ENCODE measurements at regions not wholly inside any gene's neighbourhood (a gene's known extent, or its start where the extent isn't known, plus 50 kb on each side); places are given as distances from the start of the nearest gene placed in this dataset.

DNA sequence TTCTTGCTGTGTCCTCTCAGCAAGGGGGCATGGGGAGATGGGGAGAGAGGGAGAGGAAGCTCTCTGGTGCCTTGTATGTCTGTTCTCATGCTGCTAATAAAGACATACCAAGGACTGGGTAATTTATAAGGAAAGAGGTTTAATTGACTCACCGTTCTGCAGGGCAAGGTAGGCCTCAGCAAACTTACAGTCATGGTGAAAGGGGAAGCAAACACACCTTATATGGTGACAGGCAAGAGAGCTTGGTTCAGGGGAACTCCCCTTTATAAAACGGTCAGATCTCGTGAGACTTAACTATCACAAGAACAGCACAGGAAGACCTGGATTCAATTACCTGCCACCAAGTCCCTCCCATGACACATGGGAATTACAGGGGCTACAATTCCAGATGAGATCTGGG, 464.7 kb upstream of the CELF2 start:
- intact Hi-C loops (cut with micrococcal nuclease; ENCODE audit: unreplicated experiment) = no loop called here
- POLR2A ChIA-PET (ENCODE audit: unreplicated experiment) = no interaction called here
- Histone ChIP-seq H3K79me2 (ENCODE audit: low read depth) (no peaks in the 10 kb centered on the region), H3K9me3 (ENCODE audit: insufficient read depth, low read depth) (no peaks in the 10 kb centered on the region), H3K27ac (no peak overlapping the region), H3F3A (ENCODE audit: insufficient read depth, low read depth) (no peaks in the 10 kb centered on the region), H3K9me2 (ENCODE audit: insufficient read depth) (no peaks in the 10 kb centered on the region), H2AFZ (no peak overlapping the region), H3K4me1 (replicated peaks; ENCODE audit: insufficient read depth) (no peaks in the 10 kb centered on the region), H3K4me3 (no peak overlapping the region), H4K20me1 (ENCODE audit: insufficient read depth) (no peaks in the 10 kb centered on the region), H3K36me3 (ENCODE audit: low read depth) (no peaks in the 10 kb centered on the region), H3K4me2 (no peak overlapping the region), H3K27me3 (ENCODE audit: insufficient read depth, low read depth) (peaks cover 4% of the 10 kb centered on the region; the same call in 1 of the 2 replicates)
- no TSS peak for BruUV-seq (replicated peaks)
- CTCF ChIA-PET = no interaction called here
- TF ChIP-seq, protein P1, sequence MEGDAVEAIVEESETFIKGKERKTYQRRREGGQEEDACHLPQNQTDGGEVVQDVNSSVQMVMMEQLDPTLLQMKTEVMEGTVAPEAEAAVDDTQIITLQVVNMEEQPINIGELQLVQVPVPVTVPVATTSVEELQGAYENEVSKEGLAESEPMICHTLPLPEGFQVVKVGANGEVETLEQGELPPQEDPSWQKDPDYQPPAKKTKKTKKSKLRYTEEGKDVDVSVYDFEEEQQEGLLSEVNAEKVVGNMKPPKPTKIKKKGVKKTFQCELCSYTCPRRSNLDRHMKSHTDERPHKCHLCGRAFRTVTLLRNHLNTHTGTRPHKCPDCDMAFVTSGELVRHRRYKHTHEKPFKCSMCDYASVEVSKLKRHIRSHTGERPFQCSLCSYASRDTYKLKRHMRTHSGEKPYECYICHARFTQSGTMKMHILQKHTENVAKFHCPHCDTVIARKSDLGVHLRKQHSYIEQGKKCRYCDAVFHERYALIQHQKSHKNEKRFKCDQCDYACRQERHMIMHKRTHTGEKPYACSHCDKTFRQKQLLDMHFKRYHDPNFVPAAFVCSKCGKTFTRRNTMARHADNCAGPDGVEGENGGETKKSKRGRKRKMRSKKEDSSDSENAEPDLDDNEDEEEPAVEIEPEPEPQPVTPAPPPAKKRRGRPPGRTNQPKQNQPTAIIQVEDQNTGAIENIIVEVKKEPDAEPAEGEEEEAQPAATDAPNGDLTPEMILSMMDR (conservative IDR thresholded peaks at IDR 0.05) = no peak
- no peak for TF ChIP-seq EZH2 (IDR thresholded peaks at IDR 0.05; ENCODE audit: low read depth)
- DNase-seq = no peak

DNA sequence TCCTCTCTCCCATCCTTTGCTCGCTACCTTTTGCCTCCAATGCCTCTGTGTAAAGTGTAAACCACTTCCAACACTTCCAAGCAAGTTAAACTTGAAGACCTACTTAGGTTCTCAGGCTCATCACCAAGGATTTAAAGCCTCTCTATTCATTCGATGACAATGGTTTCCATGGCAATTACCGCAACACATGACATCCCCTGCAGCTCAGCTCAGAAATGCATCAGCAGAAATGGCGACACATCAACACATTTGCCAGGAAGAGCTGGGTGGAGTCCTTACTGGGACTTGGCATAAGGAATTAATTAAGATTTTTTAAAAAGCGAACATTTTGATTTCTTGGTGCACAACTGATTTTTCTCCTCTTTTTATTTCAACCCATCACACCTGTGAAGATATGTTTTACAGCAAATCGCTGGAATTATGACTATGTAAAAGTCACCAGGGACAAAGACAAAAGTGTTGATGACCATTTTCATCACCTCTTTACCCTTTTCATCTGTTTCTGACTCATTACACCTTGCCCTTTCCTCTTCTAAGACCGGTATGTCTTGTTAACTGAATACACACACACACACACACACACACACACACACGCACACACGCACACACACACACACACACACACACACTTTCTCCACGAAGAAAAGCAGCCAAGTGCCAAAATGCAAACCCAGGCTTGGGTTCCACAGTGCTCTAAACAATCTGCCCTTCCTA, 453.4 kb upstream of the CELF2 start:
- Histone ChIP-seq H3K27ac (no peak overlapping the region), H3K36me3 (ENCODE audit: low read depth) (no peaks in the 10 kb centered on the region), H3K4me3 (no peak overlapping the region), H3K4me2 (no peak overlapping the region), H3K27me3 (ENCODE audit: insufficient read depth, low read depth) (peaks cover 23% of the 10 kb centered on the region), H3K9me2 (ENCODE audit: insufficient read depth) (no peaks in the 10 kb centered on the region), H3K4me1 (replicated peaks; ENCODE audit: insufficient read depth) (no peaks in the 10 kb centered on the region), H3K9me3 (ENCODE audit: insufficient read depth, low read depth) (no peaks in the 10 kb centered on the region), H2AFZ (no peak overlapping the region), H3K79me2 (ENCODE audit: low read depth) (no peaks in the 10 kb centered on the region), H4K20me1 (ENCODE audit: insufficient read depth) (no peaks in the 10 kb centered on the region), H3F3A (ENCODE audit: insufficient read depth, low read depth) (no peaks in the 10 kb centered on the region)
- no peak for DNase-seq
- ChIA-PET POLR2A (ENCODE audit: unreplicated experiment) (no interaction called here), CTCF (no interaction called here)
- intact Hi-C loops (cut with micrococcal nuclease; ENCODE audit: unreplicated experiment) = no loop called here
- BruUV-seq (replicated peaks) = no TSS peak
- no peak for TF ChIP-seq EZH2 (IDR thresholded peaks at IDR 0.05; ENCODE audit: low read depth)
- TF ChIP-seq, protein P1 (conservative IDR thresholded peaks at IDR 0.05) = no peak

DNA sequence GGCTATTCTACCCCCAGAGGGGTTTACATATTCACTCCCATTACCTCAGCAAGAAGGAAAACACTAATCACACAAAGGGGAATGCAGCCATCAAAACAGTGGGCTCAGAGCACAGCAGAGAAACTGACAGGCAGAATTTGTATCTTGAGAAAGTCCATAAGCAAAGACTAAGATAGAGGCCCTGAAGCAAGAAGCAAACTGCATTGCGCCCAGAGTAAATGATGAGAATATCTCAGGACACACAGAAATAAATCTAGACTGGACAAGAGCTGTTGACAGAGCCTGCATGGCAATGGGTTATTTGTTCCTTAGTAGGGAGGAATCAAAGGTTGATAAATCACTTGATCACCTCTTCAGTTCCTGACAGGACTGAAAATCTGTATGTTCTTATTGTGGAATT, 440.7 kb upstream of the CELF2 start:
- BruUV-seq (replicated peaks) = no TSS peak

More for the DNA sequence above, 440.7 kb upstream of the CELF2 start:
- no peaks in the 10 kb centered on the region for H3K36me3 ChIP-seq (ENCODE audit: low read depth)
- intact Hi-C loops (cut with micrococcal nuclease; ENCODE audit: unreplicated experiment) = no loop called here
- no peaks in the 10 kb centered on the region for H3K79me2 ChIP-seq (ENCODE audit: low read depth)
- ChIA-PET POLR2A (ENCODE audit: unreplicated experiment) (no interaction called here), CTCF (no interaction called here)
- H3K4me1 ChIP-seq (replicated peaks; ENCODE audit: insufficient read depth) = no peaks in the 10 kb centered on the region
- no peak overlapping the region for H3K4me3 ChIP-seq
- H2AFZ ChIP-seq = no peak overlapping the region
- no peak overlapping the region for H3K4me2 ChIP-seq
- no peaks in the 10 kb centered on the region for H3K9me2 ChIP-seq (ENCODE audit: insufficient read depth)
- H3F3A ChIP-seq (ENCODE audit: insufficient read depth, low read depth) = no peaks in the 10 kb centered on the region
- H3K27ac ChIP-seq = no peak overlapping the region
- H4K20me1 ChIP-seq (ENCODE audit: insufficient read depth) = no peaks in the 10 kb centered on the region
- TF ChIP-seq, protein P1 (conservative IDR thresholded peaks at IDR 0.05) = no peak
- TF ChIP-seq EZH2 (IDR thresholded peaks at IDR 0.05; ENCODE audit: low read depth) = no peak
- DNase-seq = no peak
- H3K27me3 ChIP-seq (ENCODE audit: insufficient read depth, low read depth) = no peaks in the 10 kb centered on the region
- no peaks in the 10 kb centered on the region for H3K9me3 ChIP-seq (ENCODE audit: insufficient read depth, low read depth)
